GM23338 (cell line): ENCODE measurements at regions not wholly inside any gene's neighbourhood (a gene's known extent, or its start where the extent isn't known, plus 50 kb on each side); places are given as distances from the start of the nearest gene placed in this dataset.

Experiments used
- CREB1 ChIP-seq: fragments of 250-450 bp; sonication (Bioruptor Pico); IDR thresholded peaks from 2 replicates; pipeline ENCODE4 v1.5.0; 2020; ENCODE audit warnings: low read depth, mild to moderate bottlenecking, moderate library complexity
- CTCF ChIP-seq, 2 experiments: fragments of 200-600 bp in 1 of 2; sonication (generic) in 1 of 2; conservative IDR thresholded peaks; 2 replicates each; pipeline versions ENCODE4 v1.5.1 to v1.6.1; 2016 to 2017; ENCODE audit warnings: antibody characterized with exemption in 2 of 2, low read depth in 2 of 2, mild to moderate bottlenecking in 2 of 2, moderate library complexity in 1 of 2
- EZH2 ChIP-seq: fragments of 200-600 bp; sonication (generic); IDR thresholded peaks from one replicate; pipeline ENCODE4 v1.8.0; 2017; ENCODE audit warnings: antibody characterized with exemption, mild to moderate bottlenecking, low read depth; ENCODE audit not compliant: unreplicated experiment
- EZH2phosphoT487 ChIP-seq: fragments of 200-600 bp; sonication (generic); IDR thresholded peaks from one replicate; pipeline ENCODE4 v1.8.1; 2018; ENCODE audit warnings: antibody characterized with exemption; ENCODE audit not compliant: unreplicated experiment
- JUNB ChIP-seq: IDR thresholded peaks from one replicate; pipeline ENCODE4 v1.6.1; 2016; ENCODE audit warnings: antibody characterized with exemption; ENCODE audit not compliant: unreplicated experiment
- NANOG ChIP-seq: IDR thresholded peaks from 2 replicates; pipeline ENCODE4 v1.6.1; 2016; ENCODE audit warnings: antibody characterized with exemption, borderline replicate concordance
- POLR2AphosphoS5 ChIP-seq: IDR thresholded peaks from 2 replicates; pipeline ENCODE4 v1.6.1; 2016; ENCODE audit warnings: antibody characterized with exemption, low read depth
- STAT1 ChIP-seq: IDR thresholded peaks from one replicate; pipeline ENCODE4 v1.6.1; 2016; ENCODE audit warnings: antibody characterized with exemption; ENCODE audit not compliant: unreplicated experiment
- ZNF114 ChIP-seq: fragments of 250-450 bp; sonication (Bioruptor Pico); IDR thresholded peaks from 2 replicates; pipeline ENCODE4 v1.5.0; 2020; ENCODE audit warnings: mild to moderate bottlenecking, moderate library complexity
- ZNF331 ChIP-seq: fragments of 250-450 bp; sonication (Bioruptor Pico); IDR thresholded peaks from 2 replicates; pipeline ENCODE4 v1.5.0; 2020; ENCODE audit warnings: low read depth, mild to moderate bottlenecking, moderate library complexity
- TF ChIP-seq, protein P1 (sequence below): IDR thresholded peaks from one replicate; pipeline ENCODE4 v1.6.1; 2018; ENCODE audit warnings: antibody characterized with exemption; ENCODE audit not compliant: unreplicated experiment
- TF ChIP-seq, protein P2 (sequence below): IDR thresholded peaks from 2 replicates; pipeline ENCODE4 v1.6.1; 2016; ENCODE audit warnings: antibody characterized with exemption

DNA sequence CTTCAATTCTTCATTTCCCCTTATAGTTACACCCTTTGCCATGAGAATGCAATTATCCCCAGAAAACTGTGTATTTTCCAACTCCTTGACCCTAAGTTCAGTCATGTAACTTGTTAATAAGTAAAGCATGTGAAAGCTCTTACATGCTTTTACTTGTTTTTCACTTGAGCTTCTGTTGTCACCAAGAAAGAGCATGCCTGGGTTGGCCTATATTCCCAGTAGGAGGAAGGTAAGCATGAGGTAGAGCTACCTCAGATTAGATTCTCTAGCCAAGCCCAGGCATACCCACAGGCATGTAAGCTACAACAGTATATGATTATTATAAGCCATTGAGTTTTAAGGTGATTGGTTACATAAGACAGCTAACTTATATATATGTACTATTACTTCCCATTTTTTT, 101.7 kb upstream of the SMLR1 start:
- no peak for TF ChIP-seq EZH2
- TF ChIP-seq CTCF (conservative IDR thresholded peaks at IDR 0.05; ENCODE audit: low read depth in 2 of 2), result no peak
- TF ChIP-seq, protein P1, sequence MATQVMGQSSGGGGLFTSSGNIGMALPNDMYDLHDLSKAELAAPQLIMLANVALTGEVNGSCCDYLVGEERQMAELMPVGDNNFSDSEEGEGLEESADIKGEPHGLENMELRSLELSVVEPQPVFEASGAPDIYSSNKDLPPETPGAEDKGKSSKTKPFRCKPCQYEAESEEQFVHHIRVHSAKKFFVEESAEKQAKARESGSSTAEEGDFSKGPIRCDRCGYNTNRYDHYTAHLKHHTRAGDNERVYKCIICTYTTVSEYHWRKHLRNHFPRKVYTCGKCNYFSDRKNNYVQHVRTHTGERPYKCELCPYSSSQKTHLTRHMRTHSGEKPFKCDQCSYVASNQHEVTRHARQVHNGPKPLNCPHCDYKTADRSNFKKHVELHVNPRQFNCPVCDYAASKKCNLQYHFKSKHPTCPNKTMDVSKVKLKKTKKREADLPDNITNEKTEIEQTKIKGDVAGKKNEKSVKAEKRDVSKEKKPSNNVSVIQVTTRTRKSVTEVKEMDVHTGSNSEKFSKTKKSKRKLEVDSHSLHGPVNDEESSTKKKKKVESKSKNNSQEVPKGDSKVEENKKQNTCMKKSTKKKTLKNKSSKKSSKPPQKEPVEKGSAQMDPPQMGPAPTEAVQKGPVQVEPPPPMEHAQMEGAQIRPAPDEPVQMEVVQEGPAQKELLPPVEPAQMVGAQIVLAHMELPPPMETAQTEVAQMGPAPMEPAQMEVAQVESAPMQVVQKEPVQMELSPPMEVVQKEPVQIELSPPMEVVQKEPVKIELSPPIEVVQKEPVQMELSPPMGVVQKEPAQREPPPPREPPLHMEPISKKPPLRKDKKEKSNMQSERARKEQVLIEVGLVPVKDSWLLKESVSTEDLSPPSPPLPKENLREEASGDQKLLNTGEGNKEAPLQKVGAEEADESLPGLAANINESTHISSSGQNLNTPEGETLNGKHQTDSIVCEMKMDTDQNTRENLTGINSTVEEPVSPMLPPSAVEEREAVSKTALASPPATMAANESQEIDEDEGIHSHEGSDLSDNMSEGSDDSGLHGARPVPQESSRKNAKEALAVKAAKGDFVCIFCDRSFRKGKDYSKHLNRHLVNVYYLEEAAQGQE, result no peak
- TF ChIP-seq POLR2AphosphoS5, result no peak
- no peak for TF ChIP-seq EZH2phosphoT487
- TF ChIP-seq, protein P2, sequence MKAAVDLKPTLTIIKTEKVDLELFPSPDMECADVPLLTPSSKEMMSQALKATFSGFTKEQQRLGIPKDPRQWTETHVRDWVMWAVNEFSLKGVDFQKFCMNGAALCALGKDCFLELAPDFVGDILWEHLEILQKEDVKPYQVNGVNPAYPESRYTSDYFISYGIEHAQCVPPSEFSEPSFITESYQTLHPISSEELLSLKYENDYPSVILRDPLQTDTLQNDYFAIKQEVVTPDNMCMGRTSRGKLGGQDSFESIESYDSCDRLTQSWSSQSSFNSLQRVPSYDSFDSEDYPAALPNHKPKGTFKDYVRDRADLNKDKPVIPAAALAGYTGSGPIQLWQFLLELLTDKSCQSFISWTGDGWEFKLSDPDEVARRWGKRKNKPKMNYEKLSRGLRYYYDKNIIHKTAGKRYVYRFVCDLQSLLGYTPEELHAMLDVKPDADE, result no peak
- no peak for TF ChIP-seq ZNF331 (CRISPR knock-in tag)
- TF ChIP-seq NANOG, result no peak
- no peak for TF ChIP-seq JUNB
- TF ChIP-seq CREB1 (CRISPR knock-in tag), result no peak
- TF ChIP-seq ZNF114 (CRISPR knock-in tag), result no peak
- no peak for TF ChIP-seq STAT1
